IMR-90 (cell line): ENCODE measurements at regions not wholly inside any gene's neighbourhood (a gene's known extent, or its start where the extent isn't known, plus 50 kb on each side); places are given as distances from the start of the nearest gene placed in this dataset.

Experiments used
- ATAC-seq: fragments of 200-7000 bp; cut with Tn5 transposase; 2 replicates; pipeline ENCODE4 v1.9.1; 2020; ENCODE audit warnings: low read depth, mild to moderate bottlenecking, moderate library complexity
- BruUV-seq: library from RNA; stranded (reverse); fragments of 400-500 nt; replicated peaks from 2 replicates; lab custom pipeline; 2021; lab: Mats Ljungman, UMichigan
- CTCF ChIA-PET: fragments of 300-600 bp; formaldehyde crosslinking; extraction: SDS; loops from one replicate; lab custom pipeline; 2021; ENCODE audit warnings: antibody characterized with exemption; lab: Yijun Ruan, JAX
- POLR2A ChIA-PET: fragments of 300-600 bp; sonication (Branson Sonifier 250); formaldehyde crosslinking; loops from one replicate; lab custom pipeline; 2022; ENCODE audit warnings: antibody characterized with exemption; ENCODE audit not compliant: unreplicated experiment; lab: Charles Lee
- DNase-seq: peaks from one replicate; pipeline ENCODE4 v3.0.0; 2013
- H2AFZ ChIP-seq: replicated peaks from 2 replicates; pipeline ENCODE3; 2013; ENCODE audit warnings: low read length, mild to moderate bottlenecking; ENCODE audit not compliant: poor library complexity
- H2AK5ac ChIP-seq: 2 replicates; pipeline ENCODE4 v1.6.1; 2013; ENCODE audit warnings: low read depth, low read length, inconsistent platforms
- H2AK9ac ChIP-seq: replicated peaks from 2 replicates; pipeline ENCODE3; 2013; ENCODE audit warnings: mild to moderate bottlenecking, low read depth, low read length, moderate library complexity; ENCODE audit not compliant: poor library complexity
- H2BK120ac ChIP-seq: 2 replicates; pipeline ENCODE4 v1.6.1; 2013; ENCODE audit warnings: low read depth, low read length, inconsistent platforms
- H2BK15ac ChIP-seq: 3 replicates; pipeline ENCODE4 v1.6.1; 2013; ENCODE audit warnings: low read depth, low read length, inconsistent platforms
- H2BK20ac ChIP-seq: 2 replicates; pipeline ENCODE4 v1.6.1; 2013; ENCODE audit warnings: low read depth, mild to moderate bottlenecking, inconsistent platforms, low read length, moderate library complexity
- H2BK5ac ChIP-seq: 2 replicates; pipeline ENCODE4 v1.6.1; 2013; ENCODE audit warnings: mild to moderate bottlenecking, low read depth, low read length, inconsistent platforms; ENCODE audit not compliant: poor library complexity, severe bottlenecking
- H3K14ac ChIP-seq: replicated peaks from 2 replicates; pipeline ENCODE4 v1.6.1; 2013; ENCODE audit warnings: low read depth, low read length, inconsistent platforms
- H3K18ac ChIP-seq: 2 replicates; pipeline ENCODE4 v1.6.1; 2013; ENCODE audit warnings: low read depth, low read length, control low read depth
- H3K23ac ChIP-seq: 2 replicates; pipeline ENCODE4 v1.6.1; 2013; ENCODE audit warnings: low read depth, low read length, inconsistent platforms
- H3K27ac ChIP-seq: 2 replicates; pipeline ENCODE4 v1.5.1; 2013; ENCODE audit warnings: mild to moderate bottlenecking, control low read depth, low read length; ENCODE audit not compliant: insufficient read depth
- H3K27me3 ChIP-seq: 2 replicates; pipeline ENCODE4 v1.6.1; 2013; ENCODE audit warnings: low read length; ENCODE audit not compliant: control insufficient read depth, insufficient read depth
- H3K36me3 ChIP-seq: 2 replicates; pipeline ENCODE4 v1.6.1; 2013; ENCODE audit warnings: low read length, mixed read lengths; ENCODE audit not compliant: control insufficient read depth, insufficient read depth
- H3K4ac ChIP-seq: 2 replicates; pipeline ENCODE4 v1.6.1; 2013; ENCODE audit warnings: low read depth, low read length, inconsistent platforms
- H3K4me1 ChIP-seq: 2 replicates; pipeline ENCODE4 v1.6.1; 2013; ENCODE audit warnings: low read length, mixed read lengths; ENCODE audit not compliant: control insufficient read depth, insufficient read depth
- H3K4me2 ChIP-seq: 2 replicates; pipeline ENCODE4 v1.6.1; 2013; ENCODE audit warnings: low read depth, mild to moderate bottlenecking, control low read depth, low read length, moderate library complexity
- H3K4me3 ChIP-seq: 2 replicates; pipeline ENCODE4 v1.5.1; 2013; ENCODE audit warnings: low read depth, mild to moderate bottlenecking, control low read depth, low read length, moderate library complexity; ENCODE audit not compliant: insufficient read depth
- H3K56ac ChIP-seq: 2 replicates; pipeline ENCODE4 v1.6.1; 2013; ENCODE audit warnings: low read length, inconsistent platforms; ENCODE audit not compliant: insufficient read depth; ENCODE audit errors: extremely low read depth
- H3K79me1 ChIP-seq, 2 experiments: 2 replicates each; pipeline ENCODE4 v1.6.1; 2013; ENCODE audit warnings: low read length in 2 of 2, inconsistent platforms in 1 of 2, low read depth in 1 of 2
- H3K9ac ChIP-seq: 2 replicates; pipeline ENCODE4 v1.6.1; 2013; ENCODE audit warnings: low read depth, low read length, control low read depth
- H3K9me1 ChIP-seq: 2 replicates; pipeline ENCODE4 v1.6.1; 2013; ENCODE audit warnings: low read length, inconsistent platforms; ENCODE audit not compliant: insufficient read depth
- H3K9me3 ChIP-seq: 2 replicates; pipeline ENCODE4 v1.6.1; 2013; ENCODE audit warnings: low read length; ENCODE audit not compliant: control insufficient read depth, insufficient read depth
- H4K20me1 ChIP-seq: 2 replicates; pipeline ENCODE4 v1.6.1; 2013; ENCODE audit warnings: low read length, inconsistent platforms; ENCODE audit not compliant: insufficient read depth
- H4K5ac ChIP-seq: 2 replicates; pipeline ENCODE4 v1.6.1; 2013; ENCODE audit warnings: mild to moderate bottlenecking, low read depth, low read length, control low read depth
- H4K8ac ChIP-seq, 2 experiments: 2 replicates each; pipeline ENCODE4 v1.6.1; 2013; ENCODE audit warnings: low read depth in 2 of 2, low read length in 2 of 2, control low read depth in 1 of 2, inconsistent platforms in 1 of 2
- H4K91ac ChIP-seq: 2 replicates; pipeline ENCODE4 v1.6.1; 2013; ENCODE audit warnings: low read depth, low read length, inconsistent platforms; ENCODE audit not compliant: insufficient read depth
- CEBPB ChIP-seq: IDR thresholded peaks from 2 replicates; pipeline ENCODE4 v1.6.1; 2012; ENCODE audit warnings: low read depth, low read length, improper control_type of control experiment
- CTCF ChIP-seq: conservative IDR thresholded peaks from 2 replicates; pipeline ENCODE4 v1.5.1; 2012; ENCODE audit warnings: mild to moderate bottlenecking, low read depth, low read length, improper control_type of control experiment
- NFE2L2 ChIP-seq: fragments of 150-350 bp; IDR thresholded peaks from 2 replicates; pipeline ENCODE4 v1.6.1; 2016; ENCODE audit warnings: low read depth, mild to moderate bottlenecking, low read length
- POLR2A ChIP-seq: IDR thresholded peaks from 2 replicates; pipeline ENCODE4 v1.6.1; 2012; ENCODE audit warnings: mild to moderate bottlenecking, low read depth, low read length
- RFX5 ChIP-seq: IDR thresholded peaks from 2 replicates; pipeline ENCODE4 v1.8.0; 2012; ENCODE audit warnings: low read depth, mild to moderate bottlenecking, low read length, moderate library complexity
- WGBS, 2 experiments: methylation state at CpG; one replicate each; pipeline versions ENCODE4 v1.1.5 to v1.1.7; 2013; ENCODE audit warnings: missing lambda C conversion rate in 2 of 2; ENCODE audit not compliant: insufficient read length in 1 of 2; ENCODE audit errors: extremely low coverage in 2 of 2; 5-methylcytosine and 5-hydroxymethylcytosine counted together
- dilution Hi-C: fragments of 300-500 bp; cut with HindIII; formaldehyde crosslinking; loops from one replicate; pipeline ENCODE4 v1.14.3; 2018; ENCODE audit warnings: low sequenced_read_pairs; ENCODE audit not compliant: unreplicated experiment
- in situ Hi-C: fragments of 300-500 bp; cut with MboI; formaldehyde crosslinking; loops from 3 replicates; pipeline ENCODE4 v1.14.3; 2019; ENCODE audit warnings: low sequenced_read_pairs, inconsistent platforms, mixed read lengths
- intact Hi-C: fragments of 100-400 bp; cut with micrococcal nuclease; formaldehyde crosslinking; loops from 2 replicates; pipeline ENCODE4 v1.10.0; 2022

GRCh38 chr10:33484787-33485186 lies 150.3 kb upstream of the NRP1 start:
- peak; percentile 66 for DNase-seq
- no peaks in the 10 kb centered on the region for H3K9me3 ChIP-seq
- H3K18ac ChIP-seq = no peak overlapping the region
- H2BK5ac ChIP-seq = no peak overlapping the region
- H2AFZ ChIP-seq = no peak overlapping the region
- no peak overlapping the region; the same call in 1 of the 2 replicates for H3K14ac ChIP-seq
- intact Hi-C loops = loop anchor here (5.0 kb wide), 1 partner anchor 152 kb away; the partner anchor contains the start of gene NRP1
- ATAC-seq = peak; percentile 44; the same call in 1 of the 2 replicates
- in situ Hi-C loops = no loop called here
- no peak overlapping the region for H2AK9ac ChIP-seq
- peak overlapping the region; percentile 25; the same call in 1 of the 2 replicates for H3K4ac ChIP-seq
- no peak overlapping the region for H3K9ac ChIP-seq
- H3K56ac ChIP-seq = no peak overlapping the region
- TF ChIP-seq RFX5 = no peak
- no peak for TF ChIP-seq NFE2L2
- no peak for TF ChIP-seq POLR2A
- TF ChIP-seq CEBPB = peak; percentile 91
- TF ChIP-seq CTCF = no peak
- H2AK5ac ChIP-seq = no peak overlapping the region
- H2BK20ac ChIP-seq = peak overlapping the region; percentile 51; the same call in 1 of the 2 replicates
- no peaks in the 10 kb centered on the region for H3K36me3 ChIP-seq
- dilution Hi-C loops = no loop called here
- H3K4me2 ChIP-seq = no peak overlapping the region
- ChIA-PET POLR2A (no interaction called here), CTCF (no interaction called here)
- H4K20me1 ChIP-seq = no peaks in the 10 kb centered on the region
- H4K91ac ChIP-seq = no peak overlapping the region
- H3K27ac ChIP-seq = no peak overlapping the region
- 50% methylated on average over 2 of the region's 2 CpGs; no CpG with 5 or more reads in 1 of the 2 experiments for WGBS, 2 experiments
- peaks cover 4% of the 10 kb centered on the region; the same call in 1 of the 2 replicates for H3K4me1 ChIP-seq
- BruUV-seq = no TSS peak
- no peak overlapping the region for H3K4me3 ChIP-seq
- H3K79me1 ChIP-seq = no peaks in the 10 kb centered on the region
- no peak overlapping the region for H3K23ac ChIP-seq
- H2BK15ac ChIP-seq = no peak overlapping the region; the same call in 2 of the 3 replicates
- H3K27me3 ChIP-seq = peaks cover 2% of the 10 kb centered on the region; the same call in 1 of the 2 replicates
- H4K5ac ChIP-seq = no peak overlapping the region
- H3K9me1 ChIP-seq = no peaks in the 10 kb centered on the region
- peak overlapping the region; percentile 58 for H2BK120ac ChIP-seq
- H4K8ac ChIP-seq = peak overlapping the region; percentile 40 to 50; a peak in 1 of 4 replicates
